ENCODE measurements at regions not wholly inside any gene's neighbourhood (a gene's known extent, or its start where the extent isn't known, plus 50 kb on each side); places are given as distances from the start of the nearest gene placed in this dataset.
"Not testable (repeated sequence)": the region's sequence is repeated elsewhere in the genome, so short reads cannot be mapped to it uniquely, and the experiment has no call there.

DNA sequence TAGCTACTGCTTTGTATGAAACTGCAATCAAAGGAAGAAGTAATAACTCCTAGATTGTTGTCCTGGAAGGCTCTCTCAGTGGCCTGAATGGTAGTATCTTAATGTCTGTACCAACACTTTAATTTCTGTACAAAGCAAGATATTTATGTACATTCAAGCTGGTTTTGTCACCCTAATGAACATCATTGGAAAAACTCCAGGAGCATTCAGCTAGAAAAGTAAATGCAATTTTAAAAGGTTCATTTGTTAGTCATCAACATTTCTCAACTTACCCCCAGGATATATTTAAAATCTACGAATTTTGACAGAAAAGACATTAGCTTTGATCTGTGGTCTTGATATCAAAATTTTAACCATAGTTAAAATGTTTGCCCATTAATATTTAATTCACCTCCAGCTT lies 80.0 kb upstream of the FGF13 start:
- no peak for DNase-seq
- H3K36me3 ChIP-seq (ENCODE audit: control insufficient read depth, insufficient read depth, low read length): no peaks in the 10 kb centered on the region
- WGBS (ENCODE audit: insufficient coverage): no CpG with 5 or more reads among the region's 1 CpG
- H3K4me3 ChIP-seq (ENCODE audit: low read length): no peak overlapping the region
- H3K27ac ChIP-seq (ENCODE audit: low read length): no peak overlapping the region
- no peaks in the 10 kb centered on the region for H3K27me3 ChIP-seq (ENCODE audit: control insufficient read depth, insufficient read depth, low read length)
- no peaks in the 10 kb centered on the region for H3K4me1 ChIP-seq (ENCODE audit: control insufficient read depth, insufficient read depth, low read length)
- no peaks in the 10 kb centered on the region for H3K9me3 ChIP-seq (replicated peaks; ENCODE audit: control insufficient read depth, low read depth, low read length)

DNA sequence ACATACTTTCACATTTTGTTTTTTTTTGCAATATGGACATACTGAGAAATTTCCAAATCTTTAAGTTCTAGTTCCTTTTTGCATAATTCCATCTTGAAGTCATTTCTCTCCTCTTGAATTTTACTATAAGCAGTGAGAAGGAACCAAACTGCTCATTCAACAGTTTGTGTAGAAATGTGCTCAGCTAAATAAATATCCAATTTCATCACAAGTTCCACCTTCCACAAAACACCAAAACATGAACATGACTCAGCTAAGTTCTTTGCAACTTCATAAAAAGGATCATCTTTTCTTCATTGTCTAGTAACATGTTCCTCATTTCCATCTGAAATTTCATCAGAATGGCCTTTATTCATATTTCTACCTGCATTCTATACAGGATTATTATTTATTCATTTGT lies 77.3 kb upstream of the FGF13 start:
- Histone ChIP-seq H3K36me3 (ENCODE audit: control insufficient read depth, insufficient read depth, low read length) (no peaks in the 10 kb centered on the region), H3K4me1 (ENCODE audit: control insufficient read depth, insufficient read depth, low read length) (no peaks in the 10 kb centered on the region), H3K27ac (ENCODE audit: low read length) (no peak overlapping the region), H3K27me3 (ENCODE audit: control insufficient read depth, insufficient read depth, low read length) (no peaks in the 10 kb centered on the region), H3K4me3 (ENCODE audit: low read length) (no peak overlapping the region), H3K9me3 (replicated peaks; ENCODE audit: control insufficient read depth, low read depth, low read length) (no peaks in the 10 kb centered on the region)
- no peak for DNase-seq

DNA sequence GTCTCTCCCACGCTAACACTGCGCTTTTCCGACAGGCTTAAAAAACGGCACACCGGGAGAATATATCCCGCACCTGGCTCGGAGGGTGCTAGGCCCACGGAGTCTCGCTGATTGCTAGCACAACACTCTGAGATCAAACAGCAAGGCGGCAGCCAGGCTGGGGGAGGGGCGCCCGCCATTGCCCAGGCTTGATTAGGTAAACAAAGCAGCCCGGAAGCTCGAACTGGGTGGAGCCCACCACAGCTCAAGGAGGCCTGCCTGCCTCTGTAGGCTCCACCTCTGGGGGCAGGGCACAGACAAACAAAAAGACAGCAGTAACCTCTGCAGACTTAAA lies 67.0 kb upstream of the FGF13 start:
- not testable (repeated sequence) for H3K27ac ChIP-seq (ENCODE audit: low read length); DNase-seq; H3K36me3 ChIP-seq (ENCODE audit: control insufficient read depth, insufficient read depth, low read length); H3K27me3 ChIP-seq (ENCODE audit: control insufficient read depth, insufficient read depth, low read length); H3K4me3 ChIP-seq (ENCODE audit: low read length); H3K4me1 ChIP-seq (ENCODE audit: control insufficient read depth, insufficient read depth, low read length); H3K9me3 ChIP-seq (replicated peaks; ENCODE audit: control insufficient read depth, low read depth, low read length)
- WGBS (ENCODE audit: insufficient coverage): 67% methylated on average over 10 of the region's 14 CpGs

DNA sequence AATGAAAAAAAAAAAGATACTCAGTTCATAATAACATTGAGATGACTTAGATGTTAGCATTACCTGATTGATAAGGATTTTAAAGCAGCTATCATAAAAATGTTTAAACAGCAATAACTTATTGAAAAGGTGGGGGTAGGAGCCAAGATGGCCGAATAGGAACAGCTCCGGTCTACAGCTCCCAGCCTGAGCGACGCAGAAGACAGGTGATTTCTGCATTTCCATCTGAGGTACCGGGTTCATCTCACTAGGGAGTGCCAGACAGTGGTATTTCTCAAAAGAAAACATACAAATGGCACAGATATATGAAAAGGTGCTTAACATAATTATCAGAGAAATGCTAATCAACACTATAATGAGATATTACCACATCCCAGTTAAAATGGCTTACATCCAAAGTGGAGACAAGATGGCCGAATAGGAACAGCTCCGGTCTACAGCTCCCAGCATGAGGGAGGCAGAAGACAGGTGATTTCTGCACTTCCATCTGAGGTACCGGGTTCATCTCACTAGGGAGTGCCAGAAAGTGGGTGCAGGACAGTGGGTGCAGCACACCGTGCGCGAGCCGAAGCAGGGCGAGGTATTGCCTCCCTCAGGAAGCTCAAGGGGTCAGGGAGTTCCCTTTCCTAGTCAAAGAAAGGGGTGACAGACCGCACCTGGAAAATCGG lies 66.5 kb upstream of the FGF13 start:
- H3K27ac ChIP-seq (ENCODE audit: low read length); H3K36me3 ChIP-seq (ENCODE audit: control insufficient read depth, insufficient read depth, low read length); DNase-seq; H3K27me3 ChIP-seq (ENCODE audit: control insufficient read depth, insufficient read depth, low read length); H3K4me3 ChIP-seq (ENCODE audit: low read length); H3K4me1 ChIP-seq (ENCODE audit: control insufficient read depth, insufficient read depth, low read length); H3K9me3 ChIP-seq (replicated peaks; ENCODE audit: control insufficient read depth, low read depth, low read length): not testable (repeated sequence)
- 74% methylated on average over 10 of the region's 15 CpGs for WGBS (ENCODE audit: insufficient coverage)

DNA sequence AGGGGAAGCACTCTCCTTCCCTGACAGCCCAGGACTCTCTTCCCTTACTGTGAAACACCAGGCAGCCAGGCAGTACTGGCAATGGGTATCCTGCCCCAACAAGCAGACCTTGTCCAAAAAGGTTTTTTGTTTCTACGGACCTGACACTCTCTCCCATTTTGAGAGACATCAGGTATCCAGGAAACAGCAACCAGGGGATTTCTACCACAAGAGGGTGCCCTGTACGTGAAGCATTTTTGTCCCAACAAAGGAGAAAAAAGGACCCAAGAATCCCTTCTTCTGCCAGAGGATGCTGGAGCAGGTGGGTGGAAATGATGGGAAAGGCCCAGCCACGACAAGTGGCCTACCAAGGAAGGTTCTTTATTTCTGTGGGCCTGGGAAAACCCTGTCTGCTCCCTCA lies 65.7 kb upstream of the FGF13 start:
- DNase-seq: no peak
- no peaks in the 10 kb centered on the region for H3K36me3 ChIP-seq (ENCODE audit: control insufficient read depth, insufficient read depth, low read length)
- no peaks in the 10 kb centered on the region for H3K9me3 ChIP-seq (replicated peaks; ENCODE audit: control insufficient read depth, low read depth, low read length)
- 53% methylated on average over 3 of the region's 3 CpGs for WGBS (ENCODE audit: insufficient coverage)
- no peak overlapping the region for H3K4me3 ChIP-seq (ENCODE audit: low read length)
- H3K27ac ChIP-seq (ENCODE audit: low read length): no peak overlapping the region
- H3K4me1 ChIP-seq (ENCODE audit: control insufficient read depth, insufficient read depth, low read length): no peaks in the 10 kb centered on the region
- no peaks in the 10 kb centered on the region for H3K27me3 ChIP-seq (ENCODE audit: control insufficient read depth, insufficient read depth, low read length)

DNA sequence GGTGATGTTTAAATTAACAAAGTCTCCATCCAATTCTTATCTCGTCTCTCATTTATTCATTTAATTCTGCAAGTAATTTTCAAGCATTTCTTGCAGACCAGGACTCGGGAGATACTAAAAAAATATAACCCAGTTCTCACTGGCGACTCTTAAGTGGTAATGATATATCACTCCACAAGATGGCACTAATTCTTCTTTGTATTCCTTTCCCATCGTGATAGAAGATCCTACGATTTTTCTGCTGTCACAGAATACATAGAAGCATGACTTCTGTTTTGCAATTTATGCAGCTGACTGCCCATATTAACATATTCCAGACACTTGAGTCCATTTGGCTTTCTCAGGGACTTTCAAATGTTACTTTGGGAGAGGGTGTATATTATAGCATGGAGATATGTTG lies 64.0 kb upstream of the FGF13 start:
- DNase-seq: peak; percentile 56
- Histone ChIP-seq H3K9me3 (replicated peaks; ENCODE audit: control insufficient read depth, low read depth, low read length) (no peaks in the 10 kb centered on the region), H3K36me3 (ENCODE audit: control insufficient read depth, insufficient read depth, low read length) (no peaks in the 10 kb centered on the region), H3K4me1 (ENCODE audit: control insufficient read depth, insufficient read depth, low read length) (no peaks in the 10 kb centered on the region), H3K4me3 (ENCODE audit: low read length) (no peak overlapping the region), H3K27ac (ENCODE audit: low read length) (no peak overlapping the region), H3K27me3 (ENCODE audit: control insufficient read depth, insufficient read depth, low read length) (peaks cover 2% of the 10 kb centered on the region)
- WGBS (ENCODE audit: insufficient coverage): no CpG with 5 or more reads among the region's 5 CpGs

DNA sequence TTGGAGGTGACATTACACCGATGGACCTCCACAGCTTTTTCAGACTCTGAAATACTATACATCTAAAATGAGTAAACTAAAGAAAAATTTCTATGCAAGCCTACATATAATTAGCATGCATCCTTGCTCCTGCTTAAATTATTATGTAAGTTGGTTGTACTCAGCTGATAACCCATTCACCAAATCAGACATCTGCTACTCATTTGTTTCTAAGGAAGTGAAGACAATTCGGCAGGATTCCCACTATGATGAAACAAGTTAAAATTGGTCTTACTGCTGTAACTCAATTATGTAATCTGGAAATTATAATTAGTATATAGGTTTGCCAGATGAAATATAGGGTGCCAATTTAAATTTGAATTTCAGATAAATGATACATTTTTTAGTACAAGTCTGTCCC lies 59.5 kb upstream of the FGF13 start:
- Histone ChIP-seq H3K27ac (ENCODE audit: low read length) (no peak overlapping the region), H3K4me3 (ENCODE audit: low read length) (no peak overlapping the region), H3K36me3 (ENCODE audit: control insufficient read depth, insufficient read depth, low read length) (no peaks in the 10 kb centered on the region), H3K4me1 (ENCODE audit: control insufficient read depth, insufficient read depth, low read length) (no peaks in the 10 kb centered on the region), H3K9me3 (replicated peaks; ENCODE audit: control insufficient read depth, low read depth, low read length) (no peaks in the 10 kb centered on the region), H3K27me3 (ENCODE audit: control insufficient read depth, insufficient read depth, low read length) (peaks cover 2% of the 10 kb centered on the region)
- peak; percentile 43 for DNase-seq
- no CpG with 5 or more reads among the region's 2 CpGs for WGBS (ENCODE audit: insufficient coverage)

DNA sequence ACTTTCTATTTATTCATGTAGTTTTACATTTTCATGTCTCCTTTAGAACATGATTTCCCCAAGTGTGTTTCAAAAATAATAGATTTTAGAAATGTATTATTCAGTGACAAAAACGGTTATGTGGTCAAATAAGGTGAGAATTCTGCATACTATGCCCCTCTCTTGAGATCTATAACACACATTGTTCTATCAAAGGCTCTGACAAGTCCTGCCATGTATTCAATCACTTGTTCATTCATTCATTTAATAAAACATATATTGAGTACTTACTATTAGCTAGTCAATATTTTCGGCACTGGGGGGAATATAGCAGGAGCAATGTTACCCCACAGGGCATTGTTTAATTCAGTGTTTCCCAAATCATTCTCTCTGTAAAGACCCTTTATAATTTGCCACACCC lies 58.4 kb upstream of the FGF13 start:
- WGBS (ENCODE audit: insufficient coverage): no CpG with 5 or more reads among the region's 2 CpGs

DNA sequence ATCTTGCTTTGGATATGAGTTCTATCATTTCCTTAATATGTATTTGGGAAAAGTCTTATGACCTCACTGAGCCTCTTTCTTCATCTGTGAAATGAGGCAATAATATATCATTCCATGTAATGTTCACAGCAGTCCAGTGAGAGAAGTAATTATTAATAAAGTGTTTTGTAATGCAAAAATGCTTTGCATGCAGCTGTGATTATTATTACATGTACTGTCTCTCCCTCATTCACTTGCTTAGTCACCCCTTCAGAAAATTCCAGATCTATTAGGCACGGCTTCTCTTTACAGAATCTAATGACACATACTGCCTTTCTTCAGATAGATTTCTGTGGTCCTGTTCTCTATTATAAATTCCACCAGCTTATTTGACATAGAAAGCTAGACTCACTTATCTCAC lies 53.5 kb upstream of the FGF13 start:
- Histone ChIP-seq H3K27me3 (ENCODE audit: control insufficient read depth, insufficient read depth, low read length) (peaks cover 8% of the 10 kb centered on the region), H3K4me1 (ENCODE audit: control insufficient read depth, insufficient read depth, low read length) (no peaks in the 10 kb centered on the region), H3K9me3 (replicated peaks; ENCODE audit: control insufficient read depth, low read depth, low read length) (no peaks in the 10 kb centered on the region), H3K27ac (ENCODE audit: low read length) (no peak overlapping the region), H3K36me3 (ENCODE audit: control insufficient read depth, insufficient read depth, low read length) (no peaks in the 10 kb centered on the region), H3K4me3 (ENCODE audit: low read length) (no peak overlapping the region)
- 40% methylated on average over 1 of the region's 1 CpG for WGBS (ENCODE audit: insufficient coverage)
- peak; percentile 13 for DNase-seq

More for the DNA sequence above, 58.4 kb upstream of the FGF13 start:
- no peak for DNase-seq
- Histone ChIP-seq H3K36me3 (ENCODE audit: control insufficient read depth, insufficient read depth, low read length) (no peaks in the 10 kb centered on the region), H3K27me3 (ENCODE audit: control insufficient read depth, insufficient read depth, low read length) (peaks cover 2% of the 10 kb centered on the region), H3K27ac (ENCODE audit: low read length) (no peak overlapping the region), H3K4me3 (ENCODE audit: low read length) (no peak overlapping the region), H3K4me1 (ENCODE audit: control insufficient read depth, insufficient read depth, low read length) (no peaks in the 10 kb centered on the region), H3K9me3 (replicated peaks; ENCODE audit: control insufficient read depth, low read depth, low read length) (no peaks in the 10 kb centered on the region)

DNA sequence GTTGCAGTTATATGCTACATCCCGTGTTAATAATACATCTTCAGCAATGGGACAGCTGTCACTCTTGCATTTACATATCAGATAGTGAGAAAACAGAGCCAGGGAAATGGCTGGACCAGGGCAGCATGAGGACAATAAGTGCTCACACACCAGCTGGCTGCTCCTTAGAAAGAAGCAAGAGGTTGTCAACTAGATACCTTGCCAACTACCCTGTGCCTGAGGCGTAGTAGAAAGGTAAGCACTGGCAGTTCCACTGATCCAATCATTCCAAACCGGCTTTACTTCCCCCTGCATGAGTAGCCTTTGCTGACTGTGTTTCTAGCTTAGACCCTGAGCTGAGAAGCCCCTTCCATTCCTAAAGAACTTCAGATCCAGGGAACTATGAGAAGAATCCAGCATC lies 52.2 kb upstream of the FGF13 start:
- no peak overlapping the region for H3K27ac ChIP-seq (ENCODE audit: low read length)
- H3K4me3 ChIP-seq (ENCODE audit: low read length): no peak overlapping the region
- WGBS (ENCODE audit: insufficient coverage): 100% methylated on average over 1 of the region's 3 CpGs
- H3K36me3 ChIP-seq (ENCODE audit: control insufficient read depth, insufficient read depth, low read length): no peaks in the 10 kb centered on the region
- no peaks in the 10 kb centered on the region for H3K9me3 ChIP-seq (replicated peaks; ENCODE audit: control insufficient read depth, low read depth, low read length)
- peaks cover 11% of the 10 kb centered on the region for H3K27me3 ChIP-seq (ENCODE audit: control insufficient read depth, insufficient read depth, low read length)
- no peak for DNase-seq
- peaks cover 4% of the 10 kb centered on the region for H3K4me1 ChIP-seq (ENCODE audit: control insufficient read depth, insufficient read depth, low read length)

DNA sequence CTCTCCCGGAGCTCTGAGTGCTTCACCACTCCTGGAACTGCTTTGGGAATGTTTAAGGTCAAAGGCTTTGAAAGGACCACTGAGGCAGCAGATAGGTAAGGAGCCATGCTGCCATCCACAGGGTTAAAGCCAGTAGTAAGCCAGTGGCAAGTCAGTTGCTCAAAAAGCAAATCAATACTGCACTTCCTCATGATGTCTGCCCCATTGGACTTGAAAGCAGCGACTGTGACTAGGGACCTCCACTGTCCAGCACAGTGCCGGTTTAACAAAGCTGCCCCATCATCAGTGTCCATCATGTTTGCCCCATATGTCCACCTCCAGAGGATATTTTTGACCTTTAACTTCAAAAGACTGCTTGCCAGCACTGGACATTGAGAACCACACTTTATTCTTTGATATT lies 49.9 kb upstream of the FGF13 start:
- H3K4me3 ChIP-seq (ENCODE audit: low read length): no peak overlapping the region
- H3K27ac ChIP-seq (ENCODE audit: low read length): no peak overlapping the region
- DNase-seq: no peak
- no peaks in the 10 kb centered on the region for H3K36me3 ChIP-seq (ENCODE audit: control insufficient read depth, insufficient read depth, low read length)
- peaks cover 9% of the 10 kb centered on the region for H3K4me1 ChIP-seq (ENCODE audit: control insufficient read depth, insufficient read depth, low read length)
- 63% methylated on average over 2 of the region's 3 CpGs for WGBS (ENCODE audit: insufficient coverage)
- H3K27me3 ChIP-seq (ENCODE audit: control insufficient read depth, insufficient read depth, low read length): peaks cover 12% of the 10 kb centered on the region
- no peaks in the 10 kb centered on the region for H3K9me3 ChIP-seq (replicated peaks; ENCODE audit: control insufficient read depth, low read depth, low read length)

All from muscle of leg (tissue), 3 donors.